ENCODE measurements at regions not wholly inside any gene's neighbourhood (a gene's known extent, or its start where the extent isn't known, plus 50 kb on each side); places are given as distances from the start of the nearest gene placed in this dataset.

DNA sequence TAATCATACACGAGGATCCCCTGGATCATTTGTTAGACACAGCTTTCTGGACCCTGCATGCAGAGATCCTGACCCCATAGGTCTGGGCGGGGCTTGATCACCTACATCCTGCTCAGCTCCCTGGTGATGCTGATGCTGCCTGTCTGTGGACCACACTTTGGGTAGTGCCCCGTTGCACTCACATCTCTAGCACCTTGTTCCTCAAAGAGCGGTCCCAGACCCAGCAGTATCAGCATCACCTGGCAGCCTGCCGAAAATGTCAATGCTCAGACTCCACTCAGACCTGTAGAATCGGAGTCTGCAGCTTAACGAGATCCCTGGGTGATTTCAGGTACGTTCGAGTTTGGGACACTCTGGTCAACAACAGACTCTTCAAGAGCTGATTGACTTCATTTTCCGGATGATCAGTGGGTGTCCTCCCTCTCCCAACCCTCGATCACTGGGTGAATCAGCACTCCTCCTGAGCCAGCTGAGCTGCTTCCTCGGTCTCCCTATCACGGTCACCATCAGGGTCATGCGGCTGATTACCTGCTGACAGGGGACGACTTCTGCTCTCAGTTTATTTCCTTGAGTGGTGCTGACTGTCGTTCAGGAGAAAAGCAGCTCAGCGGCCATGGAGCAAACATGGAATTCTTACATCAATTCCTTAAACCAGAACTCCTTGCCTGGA is 150.6 kb upstream of the RAB12 start:
- H3K27ac ChIP-seq = no peak overlapping the region
- TF ChIP-seq, protein P1, sequence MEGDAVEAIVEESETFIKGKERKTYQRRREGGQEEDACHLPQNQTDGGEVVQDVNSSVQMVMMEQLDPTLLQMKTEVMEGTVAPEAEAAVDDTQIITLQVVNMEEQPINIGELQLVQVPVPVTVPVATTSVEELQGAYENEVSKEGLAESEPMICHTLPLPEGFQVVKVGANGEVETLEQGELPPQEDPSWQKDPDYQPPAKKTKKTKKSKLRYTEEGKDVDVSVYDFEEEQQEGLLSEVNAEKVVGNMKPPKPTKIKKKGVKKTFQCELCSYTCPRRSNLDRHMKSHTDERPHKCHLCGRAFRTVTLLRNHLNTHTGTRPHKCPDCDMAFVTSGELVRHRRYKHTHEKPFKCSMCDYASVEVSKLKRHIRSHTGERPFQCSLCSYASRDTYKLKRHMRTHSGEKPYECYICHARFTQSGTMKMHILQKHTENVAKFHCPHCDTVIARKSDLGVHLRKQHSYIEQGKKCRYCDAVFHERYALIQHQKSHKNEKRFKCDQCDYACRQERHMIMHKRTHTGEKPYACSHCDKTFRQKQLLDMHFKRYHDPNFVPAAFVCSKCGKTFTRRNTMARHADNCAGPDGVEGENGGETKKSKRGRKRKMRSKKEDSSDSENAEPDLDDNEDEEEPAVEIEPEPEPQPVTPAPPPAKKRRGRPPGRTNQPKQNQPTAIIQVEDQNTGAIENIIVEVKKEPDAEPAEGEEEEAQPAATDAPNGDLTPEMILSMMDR (conservative IDR thresholded peaks at IDR 0.05) = no peak

DNA sequence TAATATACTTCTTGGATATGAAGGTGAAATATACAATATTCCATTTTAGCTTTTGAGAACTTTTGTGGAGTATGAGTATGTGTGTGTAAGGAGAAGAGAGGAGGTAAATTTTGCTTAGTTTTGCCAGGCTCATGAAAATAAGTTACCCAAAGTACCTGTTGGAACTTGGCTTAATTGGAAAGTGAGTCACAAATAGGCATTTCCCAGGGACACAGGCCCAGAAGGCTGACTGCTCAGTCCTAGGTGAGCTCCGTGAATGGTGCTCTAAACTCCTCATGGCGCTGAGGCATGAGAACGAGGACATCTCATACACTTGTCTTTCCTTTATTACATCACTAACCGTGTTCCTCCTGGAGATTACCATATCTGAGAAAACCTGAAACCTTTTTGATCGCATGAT is 148.5 kb upstream of the RAB12 start:
- H3K27ac ChIP-seq = no peak overlapping the region
- TF ChIP-seq, protein P1 (conservative IDR thresholded peaks at IDR 0.05) = no peak

DNA sequence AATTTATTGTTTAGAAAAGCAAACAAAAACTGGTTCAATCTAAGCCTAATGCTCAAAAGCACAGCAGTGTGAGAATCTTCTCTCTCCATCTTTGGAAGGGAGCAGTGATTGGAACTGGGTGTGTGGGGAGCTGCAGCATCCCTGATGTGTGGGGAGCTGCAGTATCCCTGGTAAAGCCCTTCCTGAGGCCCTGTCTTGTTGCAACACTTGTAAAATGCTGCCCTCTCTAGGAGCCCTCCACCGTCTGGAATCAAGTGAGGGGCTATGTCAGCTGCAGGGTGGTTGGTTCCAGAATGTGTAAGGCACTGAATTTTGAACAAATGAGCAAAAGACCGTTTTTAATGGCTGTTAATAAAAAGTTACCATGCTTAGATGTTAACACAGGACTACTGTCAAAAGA is 147.7 kb upstream of the RAB12 start:
- TF ChIP-seq, protein P1 (conservative IDR thresholded peaks at IDR 0.05) = no peak

DNA sequence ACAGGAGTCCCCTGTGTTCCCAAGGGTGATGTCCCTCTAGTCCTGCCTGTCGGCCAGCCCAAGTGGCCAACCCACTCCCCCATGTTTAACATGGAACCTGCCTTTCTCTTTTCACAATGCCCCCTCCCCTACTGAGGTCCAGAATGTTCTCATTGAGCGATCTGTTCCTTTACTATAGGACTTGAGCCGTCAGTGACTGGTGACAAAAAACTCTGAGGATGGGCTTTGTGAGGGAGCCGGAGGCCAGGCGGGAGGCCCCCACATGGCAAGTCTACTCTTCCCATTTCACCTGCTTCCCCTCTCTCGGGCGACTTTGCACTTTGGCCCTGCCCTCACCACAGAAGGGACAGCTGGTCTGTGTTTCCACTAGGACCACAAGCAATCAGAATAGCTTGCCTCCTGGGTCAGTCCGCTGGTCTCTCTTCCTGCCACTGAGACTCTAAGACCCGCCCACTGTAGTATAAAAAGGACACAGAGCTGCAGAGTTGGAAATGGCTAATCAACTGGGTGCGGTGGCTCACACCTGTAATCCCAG is 146.5 kb upstream of the RAB12 start:
- TF ChIP-seq, protein P1 (conservative IDR thresholded peaks at IDR 0.05) = no peak

More for the DNA sequence above, 147.7 kb upstream of the RAB12 start:
- H3K27ac ChIP-seq = no peak overlapping the region

DNA sequence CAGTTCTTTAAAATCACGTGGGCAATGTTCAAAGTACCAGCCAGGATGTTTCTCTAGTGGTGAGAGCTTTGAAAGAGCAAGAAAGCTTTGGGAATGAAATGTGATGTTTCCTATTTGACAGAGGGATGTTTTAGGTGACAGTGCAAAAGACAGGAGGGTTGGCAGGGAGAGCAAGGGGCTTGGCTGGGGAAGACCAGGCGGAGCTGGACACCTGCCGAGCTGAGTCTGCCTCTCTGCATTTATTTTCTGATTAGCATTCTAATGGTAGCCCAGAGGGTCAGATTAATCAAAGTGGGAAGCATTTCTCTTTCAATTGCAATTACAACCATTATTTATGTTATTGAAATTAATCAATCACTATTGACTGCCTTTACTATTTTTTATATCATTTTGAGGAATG is 145.4 kb upstream of the RAB12 start:
- TF ChIP-seq, protein P1 (conservative IDR thresholded peaks at IDR 0.05) = no peak

More for the DNA sequence above, 146.5 kb upstream of the RAB12 start:
- H3K27ac ChIP-seq = no peak overlapping the region

DNA sequence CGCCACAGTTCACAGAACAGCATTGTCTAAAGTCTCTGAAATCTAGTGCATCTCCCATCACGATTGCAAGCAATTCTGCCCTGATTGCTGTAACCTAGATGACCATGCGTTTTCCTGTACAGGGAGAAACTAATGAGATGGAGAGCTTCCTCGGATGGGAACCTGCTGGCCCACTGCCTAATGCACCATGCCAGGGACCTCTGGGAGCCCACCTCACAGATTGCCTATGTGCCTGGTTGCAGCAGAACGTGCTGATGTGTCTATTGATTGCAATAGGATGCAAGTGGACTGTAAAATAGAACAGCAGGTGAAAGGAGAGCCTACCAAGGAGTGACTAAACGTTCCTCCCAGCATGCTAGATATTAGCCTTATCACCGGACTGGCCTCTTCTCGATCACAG is 141.0 kb upstream of the RAB12 start:
- H3K27ac ChIP-seq = no peak overlapping the region
- TF ChIP-seq, protein P1 (conservative IDR thresholded peaks at IDR 0.05) = no peak

More for the DNA sequence above, 145.4 kb upstream of the RAB12 start:
- no peak overlapping the region for H3K27ac ChIP-seq

DNA sequence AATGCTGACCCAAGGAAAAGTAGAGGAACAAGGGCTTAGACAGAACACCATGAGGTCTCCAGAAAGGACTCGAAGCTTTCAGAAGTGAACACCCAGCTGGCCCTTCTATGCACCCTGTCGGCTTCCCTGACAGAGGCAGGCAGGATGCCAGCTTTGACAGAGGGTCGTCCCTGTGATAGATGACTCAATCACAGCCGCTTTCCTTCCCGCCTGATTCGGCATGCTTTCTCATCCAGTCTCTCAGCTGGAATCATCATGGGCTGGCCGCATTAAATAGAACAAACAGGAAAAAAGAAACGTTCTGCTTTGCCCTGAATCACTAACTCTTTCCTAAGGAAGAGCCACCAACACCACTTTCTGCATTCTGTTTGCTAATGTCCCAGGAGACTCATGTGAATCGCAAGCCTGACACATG is 140.3 kb upstream of the RAB12 start:
- TF ChIP-seq, protein P1 (conservative IDR thresholded peaks at IDR 0.05) = no peak
- no peak overlapping the region for H3K27ac ChIP-seq
